ENCODE measurements at regions not wholly inside any gene's neighbourhood (a gene's known extent, or its start where the extent isn't known, plus 50 kb on each side); places are given as distances from the start of the nearest gene placed in this dataset.

GRCh38 chr15:72916378-72916777 is 132.8 kb upstream of the ADPGK start:
- no peak for DNase-seq

GRCh38 chr15:72915843-72916242 is 132.3 kb upstream of the ADPGK start:
- no peak for DNase-seq

GRCh38 chr15:72912996-72913395 is 129.4 kb upstream of the ADPGK start:
- DNase-seq: no peak

- no peak for DNase-seq
Observed at GRCh38 chr15:72912121-72912520, 128.6 kb upstream of the ADPGK start.

- no peak for DNase-seq
Observed at GRCh38 chr15:72911626-72912025, 128.1 kb upstream of the ADPGK start.

DNA sequence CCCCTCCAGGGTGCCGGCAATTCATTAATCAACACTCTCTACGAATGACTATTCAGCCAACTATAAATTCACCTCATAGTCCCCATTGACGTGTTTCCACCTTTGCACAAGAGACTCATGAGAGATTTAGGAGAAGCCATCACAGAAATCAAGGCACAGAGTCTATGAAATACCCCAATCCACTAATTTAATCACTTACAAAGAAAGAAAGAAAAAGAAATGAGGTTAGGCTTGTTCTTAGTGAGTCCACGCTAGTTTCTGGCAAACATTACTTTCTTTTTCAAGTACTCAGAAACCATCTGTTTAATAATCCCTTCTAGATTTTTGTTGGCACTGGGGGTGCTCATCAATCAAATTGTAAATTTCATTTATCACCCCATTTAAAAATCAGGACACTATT is 125.2 kb upstream of the ADPGK start:
- DNase-seq: no peak

DNA sequence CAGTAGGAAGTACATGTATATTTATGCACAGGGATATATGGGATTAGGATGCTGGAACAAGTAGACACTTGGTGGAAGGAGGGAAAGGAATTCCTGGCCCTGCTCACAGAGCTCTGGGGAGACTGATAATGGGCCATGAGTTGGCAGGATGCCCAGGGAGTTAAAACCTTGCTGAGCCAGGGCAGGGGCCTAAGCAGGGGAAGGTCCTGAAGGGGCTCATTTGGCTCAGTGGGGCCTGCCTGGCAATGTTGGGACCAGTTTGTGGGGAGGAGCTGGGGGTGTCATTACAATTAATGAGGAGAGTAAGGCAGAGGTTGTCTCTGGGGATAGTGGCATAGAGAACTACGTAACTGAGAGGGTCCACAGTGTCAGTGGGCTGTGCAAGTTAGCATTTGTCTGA is 124.2 kb upstream of the ADPGK start:
- no peak for DNase-seq

DNA sequence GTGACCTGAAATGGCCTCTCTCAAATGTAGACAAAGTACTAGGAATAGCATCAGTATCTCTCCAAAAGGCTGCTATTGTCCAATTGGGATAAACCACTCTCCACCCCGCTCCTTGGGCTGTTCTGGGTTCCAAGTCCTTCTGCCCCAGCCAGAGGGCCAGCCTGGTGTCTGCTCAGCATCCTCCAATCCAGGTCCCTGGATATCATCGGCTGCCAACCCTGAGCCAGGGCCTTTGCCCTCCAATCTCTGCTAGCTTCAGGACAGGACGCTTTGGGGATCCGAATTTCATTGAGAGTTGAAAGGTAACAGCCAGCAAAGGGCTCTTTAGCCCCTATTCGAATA is 119.3 kb upstream of the ADPGK start:
- no peak for DNase-seq

GRCh38 chr15:72902245-72902918 is 118.8 kb upstream of the ADPGK start:
- DNase-seq: no peak

GRCh38 chr15:72892986-72893385 is 109.4 kb upstream of the ADPGK start:
- DNase-seq: no peak

DNA sequence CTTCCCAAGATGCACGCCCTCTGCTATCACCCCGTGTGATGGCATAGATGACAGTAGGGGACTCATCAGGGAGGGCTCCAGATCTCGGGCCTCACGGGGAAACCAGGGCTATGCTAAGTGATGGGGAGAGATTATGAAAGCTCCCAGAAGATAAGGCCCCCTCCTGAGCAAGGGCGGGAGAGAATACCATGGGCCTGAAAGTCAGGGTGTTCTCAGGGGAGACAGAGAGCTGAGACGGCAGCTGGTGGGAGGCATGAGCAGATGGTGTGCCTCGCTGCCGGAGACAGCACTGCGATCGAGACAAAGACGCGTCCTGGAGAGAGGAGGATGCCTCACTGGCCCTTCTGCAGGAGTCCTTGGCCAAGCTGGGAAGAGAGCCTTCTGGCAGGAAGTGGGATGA is 106.5 kb upstream of the ADPGK start:
- DNase-seq: no peak

- DNase-seq: no peak
Observed at GRCh38 chr15:72889545-72889944, 106.0 kb upstream of the ADPGK start.

- DNase-seq: no peak
Observed at GRCh38 chr15:72888811-72889210, 105.3 kb upstream of the ADPGK start.

- DNase-seq: no peak
Observed at GRCh38 chr15:72888211-72888610, 104.7 kb upstream of the ADPGK start.

- DNase-seq: no peak
Observed at GRCh38 chr15:72887376-72887775, 103.8 kb upstream of the ADPGK start.

DNA sequence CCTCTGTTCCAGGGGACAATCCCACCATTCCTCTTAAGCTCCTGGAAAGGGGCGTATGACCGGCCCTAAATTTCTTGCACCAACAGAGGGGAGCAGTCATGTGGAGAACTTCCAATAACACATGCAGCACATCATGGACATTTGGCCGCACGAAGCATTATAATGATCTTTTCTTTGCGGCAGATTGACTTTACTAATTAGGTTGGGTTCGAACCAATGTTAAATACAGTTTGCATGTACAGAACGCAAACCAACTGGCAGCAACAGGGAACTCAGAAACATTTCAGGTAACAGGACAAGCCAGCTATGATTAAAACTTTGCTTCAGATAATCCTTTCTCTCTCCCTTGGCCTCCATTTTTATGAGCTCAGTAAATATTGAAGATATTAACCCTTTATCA is 100.8 kb upstream of the ADPGK start:
- no peak for DNase-seq

GRCh38 chr15:72873379-72874233 is 90.0 kb upstream of the ADPGK start:
- no peak for DNase-seq

GRCh38 chr15:72872066-72872845 is 88.7 kb upstream of the ADPGK start:
- no peak for DNase-seq

DNA sequence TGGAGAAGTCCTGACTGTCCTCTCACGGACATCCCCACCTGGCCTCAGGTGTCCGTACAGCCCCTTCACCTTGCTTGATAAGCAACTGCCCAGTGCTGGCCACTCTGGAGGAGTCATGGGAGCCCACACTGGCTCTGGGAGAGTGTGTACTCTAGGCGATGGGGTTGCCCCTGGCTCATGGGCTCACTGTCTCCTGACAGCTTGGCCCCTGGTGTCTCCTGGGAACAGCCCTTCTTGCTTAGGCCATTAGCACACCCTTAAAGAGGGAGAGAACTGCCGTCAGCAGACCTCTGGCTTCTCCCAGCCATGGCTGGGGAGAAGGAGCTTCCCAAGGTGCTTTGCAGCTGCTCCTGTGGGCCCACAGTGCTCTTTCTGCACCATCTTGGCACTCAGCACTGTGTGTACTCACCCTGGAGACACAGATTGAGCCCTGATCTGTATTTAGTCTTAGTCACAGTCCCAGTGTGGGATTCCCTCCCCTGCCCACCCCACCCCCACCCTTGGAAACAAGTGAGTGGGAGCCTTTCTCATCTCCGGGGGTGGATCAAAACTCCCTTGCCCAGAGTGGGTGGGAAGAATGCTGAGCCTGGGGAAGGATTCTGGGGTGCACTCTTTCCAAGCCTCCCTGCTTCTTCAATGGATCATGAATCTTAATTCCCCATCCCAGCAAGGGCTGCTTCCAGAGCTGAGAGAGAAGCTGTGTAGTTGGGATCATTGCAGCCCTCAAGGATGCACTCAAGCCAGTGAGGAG is 83.5 kb upstream of the ADPGK start:
- DNase-seq: peak; percentile 18

DNA sequence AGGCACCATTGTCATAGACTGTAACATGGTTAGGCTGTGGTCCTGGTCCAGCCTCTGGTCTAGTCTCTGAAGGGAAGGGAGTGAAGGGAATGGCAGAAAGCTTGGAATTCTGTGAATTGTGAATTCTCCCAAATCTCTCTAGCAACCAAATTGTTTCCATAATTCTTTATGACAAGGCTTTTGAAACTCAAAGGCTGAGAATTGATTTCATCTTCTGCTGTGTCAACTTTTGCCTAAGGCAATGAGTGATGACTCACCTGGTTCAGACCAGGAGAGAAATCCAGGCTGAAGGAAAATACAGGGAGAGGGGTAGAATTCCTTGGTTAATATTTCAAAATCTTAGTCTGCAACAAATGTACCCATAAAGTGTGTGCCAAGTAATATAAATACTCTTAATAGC is 82.6 kb upstream of the ADPGK start:
- DNase-seq: no peak

- peak; percentile 25 for DNase-seq
Observed at GRCh38 chr15:72865486-72865885, 81.9 kb upstream of the ADPGK start.

DNA sequence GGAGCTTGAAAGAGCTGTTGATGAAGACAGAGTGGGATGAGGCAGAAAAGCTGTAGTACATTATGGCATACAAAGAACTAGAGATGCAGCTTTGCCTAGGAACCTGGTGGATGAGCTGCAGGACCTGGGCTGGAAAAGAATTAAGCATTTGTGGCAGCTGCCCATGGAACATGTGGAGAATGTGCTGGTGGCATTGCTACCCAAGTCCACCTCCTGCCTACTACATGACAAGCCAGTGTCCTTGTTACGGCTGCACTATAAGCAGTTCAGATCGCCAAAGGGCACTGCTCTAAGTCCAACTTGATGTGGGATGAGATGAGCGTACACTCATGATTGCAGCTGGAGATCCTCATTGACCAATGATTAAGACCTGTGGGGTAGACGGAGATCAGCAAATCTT is 81.1 kb upstream of the ADPGK start:
- DNase-seq: no peak

DNA sequence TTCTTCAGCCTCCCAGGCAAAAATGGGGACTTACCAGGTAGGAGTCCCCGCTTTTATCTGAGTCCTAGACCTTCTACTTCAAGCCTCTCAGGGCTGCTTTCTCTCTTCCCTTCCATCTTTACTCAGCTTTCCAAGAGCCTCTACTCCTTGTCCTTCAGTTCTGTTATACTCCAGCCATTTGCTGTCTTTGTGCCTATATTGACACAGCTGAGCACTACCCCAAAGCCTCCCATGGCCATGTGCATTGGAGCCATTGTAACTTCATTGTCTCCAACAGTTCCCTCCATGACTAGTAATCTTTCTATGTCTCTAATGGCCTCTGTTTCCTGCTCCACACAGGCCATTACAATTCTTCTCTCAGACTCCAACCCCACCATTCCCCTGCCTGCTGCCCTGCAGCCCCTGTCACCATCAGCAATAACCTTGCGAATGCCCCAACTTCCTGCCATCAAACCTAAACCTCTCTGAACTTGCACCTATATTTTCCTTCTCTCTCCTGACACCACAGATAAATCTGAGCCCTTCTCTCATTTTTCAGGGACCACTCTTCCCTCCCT is 77.9 kb upstream of the ADPGK start:
- DNase-seq: peak; percentile 15
